ENCODE measurements at regions not wholly inside any gene's neighbourhood (a gene's known extent, or its start where the extent isn't known, plus 50 kb on each side); places are given as distances from the start of the nearest gene placed in this dataset.

GRCh38 chr9:30622561-30622960 lies 1761.9 kb upstream of the ACO1 start:
- TF ChIP-seq JUN (IDR thresholded peaks at IDR 0.05; ENCODE audit: borderline replicate concordance, insufficient read depth, insufficient read length, low read depth) (no peak), CTCF (IDR thresholded peaks at IDR 0.05; ENCODE audit: extremely low read depth in 1 of 2, insufficient read depth in 1 of 2, low read depth in 1 of 2, low read length in 2 of 2) (no peak), FOS (IDR thresholded peaks at IDR 0.05; ENCODE audit: borderline replicate concordance, insufficient read depth, low read length) (no peak), EZH2 (IDR thresholded peaks at IDR 0.05; ENCODE audit: borderline replicate concordance, low read depth, low read length, severe bottlenecking) (no peak), POLR2AphosphoS5 (IDR thresholded peaks at IDR 0.05; ENCODE audit: insufficient read depth, low read depth, low read length) (no peak), POLR2A (IDR thresholded peaks at IDR 0.05; ENCODE audit: low read depth, low read length) (no peak), MAX (IDR thresholded peaks at IDR 0.05; ENCODE audit: insufficient read depth, insufficient read length) (no peak), GATA2 (IDR thresholded peaks at IDR 0.05; ENCODE audit: insufficient read depth, insufficient read length, low read depth, low read length) (no peak)
